Hepatocyte (in vitro differentiated cells): ENCODE measurements at regions not wholly inside any gene's neighbourhood (a gene's known extent, or its start where the extent isn't known, plus 50 kb on each side); places are given as distances from the start of the nearest gene placed in this dataset.

ENCODE experiments used
- EZH2 ChIP-seq: fragments of 200-600 bp; sonication (generic); IDR thresholded peaks from 2 replicates; pipeline ENCODE4 v1.6.1; 2016; ENCODE audit warnings: antibody characterized with exemption, mild to moderate bottlenecking, borderline replicate concordance
- EZH2phosphoT487 ChIP-seq: fragments of 200-600 bp; sonication (generic); IDR thresholded peaks from one replicate; pipeline ENCODE4 v1.6.1; 2018; ENCODE audit warnings: antibody characterized with exemption, mild to moderate bottlenecking, low read depth, moderate library complexity; ENCODE audit not compliant: unreplicated experiment, severe bottlenecking
- TF ChIP-seq, protein P1 (sequence below): fragments of 200-600 bp; sonication (generic); IDR thresholded peaks from 2 replicates; pipeline ENCODE4 v1.5.1; 2016; ENCODE audit warnings: antibody characterized with exemption, mild to moderate bottlenecking; ENCODE audit not compliant: poor library complexity

DNA sequence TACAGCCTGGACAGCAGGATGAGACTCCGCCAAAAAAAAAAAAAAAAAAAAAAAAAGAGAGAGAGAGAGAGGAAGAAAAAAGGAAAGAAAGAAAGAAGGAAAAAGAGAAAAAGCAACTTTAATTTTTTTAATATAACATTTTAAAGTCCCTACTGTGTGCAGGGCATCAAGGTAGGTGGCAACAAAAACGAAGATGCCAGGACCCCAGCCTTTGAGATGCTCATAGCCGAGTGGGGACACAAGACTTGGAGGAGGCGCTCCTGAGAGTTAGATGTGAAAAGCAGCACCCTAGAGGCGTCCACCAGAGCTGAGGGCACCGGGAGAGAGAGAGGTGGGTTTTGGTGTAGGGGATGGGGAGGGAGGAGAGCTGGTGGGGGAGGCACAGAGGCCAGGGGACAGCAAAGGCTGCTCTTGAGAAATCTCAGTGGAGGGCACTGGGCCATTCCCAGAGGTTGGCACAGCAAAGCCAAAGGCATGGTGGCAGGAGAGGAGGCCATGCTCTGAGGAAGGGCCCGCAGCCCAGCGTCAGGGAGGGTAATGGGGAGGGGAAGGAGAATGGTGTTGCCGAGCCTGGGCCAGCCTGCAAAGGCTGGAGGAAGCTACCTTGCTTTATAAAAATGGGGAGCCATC lies 135.6 kb downstream of the C9orf50 start:
- TF ChIP-seq EZH2 = no peak
- TF ChIP-seq, protein P1, sequence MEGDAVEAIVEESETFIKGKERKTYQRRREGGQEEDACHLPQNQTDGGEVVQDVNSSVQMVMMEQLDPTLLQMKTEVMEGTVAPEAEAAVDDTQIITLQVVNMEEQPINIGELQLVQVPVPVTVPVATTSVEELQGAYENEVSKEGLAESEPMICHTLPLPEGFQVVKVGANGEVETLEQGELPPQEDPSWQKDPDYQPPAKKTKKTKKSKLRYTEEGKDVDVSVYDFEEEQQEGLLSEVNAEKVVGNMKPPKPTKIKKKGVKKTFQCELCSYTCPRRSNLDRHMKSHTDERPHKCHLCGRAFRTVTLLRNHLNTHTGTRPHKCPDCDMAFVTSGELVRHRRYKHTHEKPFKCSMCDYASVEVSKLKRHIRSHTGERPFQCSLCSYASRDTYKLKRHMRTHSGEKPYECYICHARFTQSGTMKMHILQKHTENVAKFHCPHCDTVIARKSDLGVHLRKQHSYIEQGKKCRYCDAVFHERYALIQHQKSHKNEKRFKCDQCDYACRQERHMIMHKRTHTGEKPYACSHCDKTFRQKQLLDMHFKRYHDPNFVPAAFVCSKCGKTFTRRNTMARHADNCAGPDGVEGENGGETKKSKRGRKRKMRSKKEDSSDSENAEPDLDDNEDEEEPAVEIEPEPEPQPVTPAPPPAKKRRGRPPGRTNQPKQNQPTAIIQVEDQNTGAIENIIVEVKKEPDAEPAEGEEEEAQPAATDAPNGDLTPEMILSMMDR = no peak
- no peak for TF ChIP-seq EZH2phosphoT487
